ENCODE measurements at regions not wholly inside any gene's neighbourhood (a gene's known extent, or its start where the extent isn't known, plus 50 kb on each side); places are given as distances from the start of the nearest gene placed in this dataset.

DNA sequence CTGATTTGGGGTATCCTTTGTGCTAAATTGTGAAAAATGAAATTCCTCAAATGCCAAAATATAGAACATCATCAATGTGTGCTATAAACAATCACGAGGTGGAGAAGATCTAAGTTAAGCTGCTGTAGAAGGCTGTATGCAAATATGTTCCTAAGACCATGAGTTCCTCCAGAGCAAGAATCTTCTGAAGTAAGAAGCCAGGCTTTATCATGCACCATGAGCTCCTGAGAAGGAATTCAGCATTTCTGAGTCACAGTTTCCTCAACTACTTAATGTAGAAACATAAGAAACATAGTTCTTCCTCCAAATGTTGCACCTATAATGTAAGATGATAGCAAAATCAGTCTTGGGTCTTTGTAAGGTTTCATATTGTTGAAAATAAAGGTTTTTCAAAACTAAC, 241.7 kb upstream of the MDFIC2 start:
- TF ChIP-seq CTCF (IDR thresholded peaks at IDR 0.05; ENCODE audit: low read depth, low read length): no peak
- peak; percentile 50 for DNase-seq (ENCODE audit: low read depth, low spot score)

DNA sequence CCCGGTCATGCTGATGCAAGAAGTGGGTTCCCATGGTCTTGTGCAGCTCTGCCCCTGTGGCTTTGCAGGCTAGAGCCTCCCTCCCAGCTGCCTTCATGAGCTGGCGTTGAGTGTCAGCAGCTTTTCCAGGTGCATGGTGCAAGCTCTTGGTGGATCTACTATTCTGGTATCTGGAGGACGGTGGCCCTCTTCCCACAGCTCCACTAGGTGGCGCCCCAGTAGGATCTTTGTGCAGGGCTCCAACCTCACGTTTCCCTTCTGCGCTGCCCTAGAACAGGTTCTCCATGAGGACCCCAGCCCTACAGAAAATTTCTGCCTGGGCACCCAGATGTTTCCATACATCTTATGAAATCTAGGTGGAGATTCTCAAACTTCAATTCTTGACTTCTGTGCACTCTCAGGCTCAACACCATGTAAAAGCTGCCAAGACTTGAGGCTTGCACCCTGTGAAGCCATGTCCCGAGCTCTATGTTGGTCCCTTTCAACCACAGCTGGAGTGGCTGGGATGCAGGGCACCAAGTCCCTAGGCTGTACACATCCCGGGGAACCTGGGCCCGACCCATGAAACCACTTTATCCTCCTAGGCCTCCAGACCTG, 238.4 kb upstream of the MDFIC2 start:
- in situ Hi-C loops (cut with HindIII; ENCODE audit: low sequenced_read_pairs): no loop called here
- no peak overlapping the region for H3K4me3 ChIP-seq (ENCODE audit: low read depth, low read length)
- DNase-seq (ENCODE audit: low read depth, low spot score): peak; percentile 68
- TF ChIP-seq CTCF (IDR thresholded peaks at IDR 0.05; ENCODE audit: low read depth, low read length): peak; percentile 83

More for the DNA sequence above, 241.7 kb upstream of the MDFIC2 start:
- in situ Hi-C loops (cut with HindIII; ENCODE audit: low sequenced_read_pairs): no loop called here
- H3K4me3 ChIP-seq (ENCODE audit: low read depth, low read length): no peak overlapping the region

DNA sequence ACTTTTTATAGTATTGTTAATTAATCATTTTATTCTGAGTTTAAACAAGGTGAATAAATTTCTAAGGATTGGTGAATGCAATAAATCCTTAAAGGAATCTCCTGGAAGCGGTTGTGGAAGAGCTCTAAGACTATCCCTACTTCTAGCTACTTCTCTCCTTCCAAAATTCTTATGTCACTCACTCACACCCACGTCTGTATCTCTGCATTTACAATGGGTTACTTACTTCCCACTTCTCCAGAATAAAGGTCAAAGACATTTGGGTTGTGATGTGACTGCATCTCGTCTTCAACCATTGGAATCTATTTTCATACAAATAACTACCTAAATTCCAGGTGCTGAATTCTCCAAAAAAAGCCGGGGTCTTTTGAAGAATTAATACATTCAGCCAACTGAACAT, 234.2 kb upstream of the MDFIC2 start:
- in situ Hi-C loops (cut with HindIII; ENCODE audit: low sequenced_read_pairs): loop anchor here (25.0 kb wide), 1 partner anchor 166 kb away; no protein-coding TSS in a partner anchor
- H3K4me3 ChIP-seq (ENCODE audit: low read depth, low read length): no peak overlapping the region
- no peak for DNase-seq (ENCODE audit: low read depth, low spot score)
- TF ChIP-seq CTCF (IDR thresholded peaks at IDR 0.05; ENCODE audit: low read depth, low read length): no peak

GRCh38 chr3:70543493-70543892, 231.1 kb upstream of the MDFIC2 start:
- in situ Hi-C loops (cut with HindIII; ENCODE audit: low sequenced_read_pairs): loop anchor here (25.0 kb wide), 1 partner anchor 169 kb away; no protein-coding TSS in a partner anchor
- no peak overlapping the region for H3K4me3 ChIP-seq (ENCODE audit: low read depth, low read length)
- TF ChIP-seq CTCF (IDR thresholded peaks at IDR 0.05; ENCODE audit: low read depth, low read length): no peak
- no peak for DNase-seq (ENCODE audit: low read depth, low spot score)

- in situ Hi-C loops (cut with HindIII; ENCODE audit: low sequenced_read_pairs): loop anchor here (25.0 kb wide), 1 partner anchor 172 kb away; no protein-coding TSS in a partner anchor
- DNase-seq (ENCODE audit: low read depth, low spot score): no peak
- no peak overlapping the region for H3K4me3 ChIP-seq (ENCODE audit: low read depth, low read length)
- TF ChIP-seq CTCF (IDR thresholded peaks at IDR 0.05; ENCODE audit: low read depth, low read length): peak; percentile 32
These were observed 227.5 kb upstream of the MDFIC2 start for GRCh38 chr3:70539908-70540307.

DNA sequence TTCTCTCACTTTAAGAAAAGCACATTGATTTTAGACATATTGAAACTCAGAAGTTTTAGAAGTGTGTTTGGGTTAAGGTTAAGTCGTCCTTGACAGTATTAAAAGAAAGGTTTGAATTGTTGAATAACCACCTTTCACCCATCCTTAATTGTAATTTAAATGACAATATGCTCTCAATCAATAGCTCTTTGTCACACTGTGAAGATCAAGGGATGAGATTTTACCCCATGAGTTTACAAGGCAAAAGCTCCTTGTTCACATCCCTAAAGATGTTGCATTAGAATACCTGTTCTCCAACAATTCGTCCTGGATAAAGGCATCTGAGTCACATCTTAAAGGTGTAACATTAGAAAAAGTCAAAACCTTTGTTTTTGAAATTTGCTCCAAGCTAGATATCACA, 220.4 kb upstream of the MDFIC2 start:
- DNase-seq (ENCODE audit: low read depth, low spot score): no peak
- H3K4me3 ChIP-seq (ENCODE audit: low read depth, low read length): no peak overlapping the region
- TF ChIP-seq CTCF (IDR thresholded peaks at IDR 0.05; ENCODE audit: low read depth, low read length): no peak
- in situ Hi-C loops (cut with HindIII; ENCODE audit: low sequenced_read_pairs): loop anchor here (25.0 kb wide), 1 partner anchor 179 kb away; no protein-coding TSS in a partner anchor

Data from astrocyte of the spinal cord (primary cell).